Adrenal gland (tissue), 9 donors: ENCODE measurements at regions not wholly inside any gene's neighbourhood (a gene's known extent, or its start where the extent isn't known, plus 50 kb on each side); places are given as distances from the start of the nearest gene placed in this dataset.
"Not testable (repeated sequence)": the region's sequence is repeated elsewhere in the genome, so short reads cannot be mapped to it uniquely, and the experiment has no call there.

ENCODE experiments used
- DNase-seq, 7 donors: peaks; one replicate each; pipeline ENCODE4 v3.0.0-alpha.2; 2019 to 2020
- H3K27ac ChIP-seq, 5 donors: fragments of 200-600 bp; sonication (generic) in 4 of 5; 1 replicate in 3 of 5; 2 replicates in 2 of 5; pipeline versions ENCODE4 v1.5.1 to v1.8.0; 2016 to 2020; ENCODE audit warnings: mild to moderate bottlenecking in 1 of 5
- H3K27me3 ChIP-seq: fragments of 200-600 bp; 2 replicates; pipeline ENCODE4 v1.8.0; 2021
- H3K36me3 ChIP-seq, 2 donors: fragments of 200-600 bp; replicated peaks in 1 of 2; 1 replicate in 1 of 2; 2 replicates in 1 of 2; pipeline versions ENCODE4 v1.5.1 to v1.8.0; 2018 to 2022
- H3K4me1 ChIP-seq, 2 donors: fragments of 200-600 bp; replicated peaks in 1 of 2; 1 replicate in 1 of 2; 2 replicates in 1 of 2; pipeline versions ENCODE4 v1.5.1 to v1.8.0; 2018 to 2021
- H3K4me3 ChIP-seq, 4 donors: fragments of 200-600 bp; sonication (generic) in 3 of 4; one replicate each; pipeline ENCODE4 v1.5.1; 2016 to 2018
- H3K9me3 ChIP-seq, 3 donors: fragments of 200-600 bp; sonication (generic) in 1 of 3; replicated peaks in 1 of 3; 1 replicate in 2 of 3; 2 replicates in 1 of 3; pipeline versions ENCODE4 v1.5.1 to v1.8.0; 2016 to 2021
- CTCF ChIP-seq, 6 experiments: fragments of 450-650 bp in 4 of 6; fragments of 200-600 bp in 2 of 6; sonication (generic) in 1 of 6; IDR thresholded peaks; 1 replicate in 5 of 6; 2 replicates in 1 of 6; pipeline versions ENCODE4 v1.5.1 to v1.8.0; 2016 to 2021; ENCODE audit warnings: antibody characterized with exemption in 6 of 6, mild to moderate bottlenecking in 2 of 6, moderate library complexity in 1 of 6
- POLR2A ChIP-seq, 2 donors: fragments of 450-650 bp; IDR thresholded peaks; one replicate each; pipeline ENCODE4 v1.6.1; 2017; ENCODE audit warnings: antibody characterized with exemption in 2 of 2, mild to moderate bottlenecking in 2 of 2, moderate library complexity in 1 of 2
- WGBS, 4 donors: extraction: QIAGEN DNeasy Blood & Tissue Kit in 2 of 4; methylation state at CpG; one replicate each; pipeline versions ENCODE4 v1.1.5 to v1.1.7; 2013 to 2017; 5-methylcytosine and 5-hydroxymethylcytosine counted together
- intact Hi-C, 2 donors: fragments of 100-400 bp; cut with DNase I; formaldehyde crosslinking; loops; one replicate each; pipeline versions ENCODE4 v1.14.1 to v1.15.0; 2022 to 2023
- donor health status: healthy with polysubstance abuse.
- donor health status: Bipolar disorder and iron deficiency.
- donor health status: DM: yes; HTN: yes; CAD: no.
- donor health status: DM: no; HTN: no; CAD: no.
- donor health status: DM: no; HTN: no; CAD: no.

GRCh38 chr5:174491265-174491664 is 233.1 kb upstream of the MSX2 start:
- no peak for DNase-seq
- H3K4me1 ChIP-seq: no peaks in the 10 kb centered on the region
- TF ChIP-seq CTCF (IDR thresholded peaks at IDR 0.05) (no peak), POLR2A (IDR thresholded peaks at IDR 0.05) (no peak)
- no peaks in the 10 kb centered on the region for H3K9me3 ChIP-seq
- H3K4me3 ChIP-seq: no peak overlapping the region
- no peaks in the 10 kb centered on the region for H3K36me3 ChIP-seq
- 69 to 76% (median 74%) methylated on average over 5 of the region's 5 CpGs for WGBS, 4 donors
- H3K27ac ChIP-seq: no peak overlapping the region
- H3K27me3 ChIP-seq: no peaks in the 10 kb centered on the region
- intact Hi-C loops: no loop called here

GRCh38 chr5:174491761-174492350 is 232.5 kb upstream of the MSX2 start:
- H3K4me1 ChIP-seq: no peaks in the 10 kb centered on the region
- TF ChIP-seq CTCF (IDR thresholded peaks at IDR 0.05) (no peak), POLR2A (IDR thresholded peaks at IDR 0.05) (no peak)
- no peak for DNase-seq
- intact Hi-C loops: no loop called here
- H3K4me3 ChIP-seq: no peak overlapping the region
- H3K9me3 ChIP-seq: no peaks in the 10 kb centered on the region
- no peaks in the 10 kb centered on the region for H3K36me3 ChIP-seq
- H3K27me3 ChIP-seq: no peaks in the 10 kb centered on the region
- WGBS, 4 donors: 73 to 83% (median 79%) methylated on average over 4 of the region's 4 CpGs
- no peak overlapping the region for H3K27ac ChIP-seq

GRCh38 chr5:174493530-174493929 is 230.9 kb upstream of the MSX2 start:
- TF ChIP-seq CTCF (IDR thresholded peaks at IDR 0.05) (no peak), POLR2A (IDR thresholded peaks at IDR 0.05) (no peak)
- 73 to 82% (median 79%) methylated on average over 7 of the region's 7 CpGs for WGBS, 4 donors
- DNase-seq: no peak

GRCh38 chr5:174497939-174498338 is 226.4 kb upstream of the MSX2 start:
- H3K36me3 ChIP-seq, intact Hi-C loops, H3K4me3 ChIP-seq, H3K4me1 ChIP-seq, H3K9me3 ChIP-seq, H3K27ac ChIP-seq, H3K27me3 ChIP-seq, DNase-seq: not testable (repeated sequence)
- WGBS, 4 donors: 76 to 85% (median 83%) methylated on average over 3 of the region's 3 CpGs

More at GRCh38 chr5:174493530-174493929, 230.9 kb upstream of the MSX2 start:
- H3K27ac ChIP-seq: no peak overlapping the region
- H3K36me3 ChIP-seq: no peaks in the 10 kb centered on the region
- intact Hi-C loops: no loop called here
- no peaks in the 10 kb centered on the region for H3K27me3 ChIP-seq
- no peak overlapping the region for H3K4me3 ChIP-seq
- H3K9me3 ChIP-seq: no peaks in the 10 kb centered on the region
- H3K4me1 ChIP-seq: no peaks in the 10 kb centered on the region

GRCh38 chr5:174498575-174498974 is 225.8 kb upstream of the MSX2 start:
- H3K27ac ChIP-seq, intact Hi-C loops, H3K27me3 ChIP-seq, H3K9me3 ChIP-seq, H3K4me3 ChIP-seq, H3K4me1 ChIP-seq, DNase-seq, H3K36me3 ChIP-seq: not testable (repeated sequence)
- WGBS, 4 donors: 58 to 63% (median 60%) methylated on average over 2 to 4 of the region's 4 CpGs
